Left ventricle myocardium superior (tissue), 1 donor: ENCODE measurements at regions not wholly inside any gene's neighbourhood (a gene's known extent, or its start where the extent isn't known, plus 50 kb on each side); places are given as distances from the start of the nearest gene placed in this dataset.
"Not testable (repeated sequence)": the region's sequence is repeated elsewhere in the genome, so short reads cannot be mapped to it uniquely, and the experiment has no call there.

Experiments
- ATAC-seq: fragments of 200-7000 bp; cut with Tn5 transposase; one replicate; pipeline ENCODE4 v1.9.1; 2020; ENCODE audit warnings: mild to moderate bottlenecking, moderate library complexity
- DNase-seq: peaks from one replicate; pipeline ENCODE4 v3.0.0-alpha.2; 2020
- intact Hi-C: fragments of 100-400 bp; cut with micrococcal nuclease; formaldehyde crosslinking; loops from one replicate; pipeline ENCODE4 v1.11.0; 2022
- donor health status: DM: no; HTN: yes; CAD: no; lungs with severe emphysema.

DNA sequence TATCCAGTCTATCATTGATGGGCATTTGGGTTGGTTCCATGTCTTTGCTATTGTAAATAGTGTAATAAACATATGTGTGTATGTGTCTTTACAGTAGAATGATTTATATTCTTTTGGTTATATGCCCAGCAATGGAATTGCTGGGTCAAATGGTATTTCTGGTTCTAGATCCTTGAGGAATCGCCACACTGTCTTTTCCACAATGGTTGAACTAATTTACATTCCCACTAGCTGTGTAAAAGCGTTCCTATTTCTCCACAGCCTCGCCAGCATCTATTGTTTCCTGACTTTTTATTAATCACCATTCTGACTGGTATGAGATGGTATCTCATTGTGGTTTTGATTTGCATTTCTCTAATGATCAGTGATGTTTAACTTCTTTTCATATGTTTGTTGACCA is 152.7 kb downstream of the CAPZA3 start:
- intact Hi-C loops, DNase-seq, ATAC-seq: not testable (repeated sequence)

DNA sequence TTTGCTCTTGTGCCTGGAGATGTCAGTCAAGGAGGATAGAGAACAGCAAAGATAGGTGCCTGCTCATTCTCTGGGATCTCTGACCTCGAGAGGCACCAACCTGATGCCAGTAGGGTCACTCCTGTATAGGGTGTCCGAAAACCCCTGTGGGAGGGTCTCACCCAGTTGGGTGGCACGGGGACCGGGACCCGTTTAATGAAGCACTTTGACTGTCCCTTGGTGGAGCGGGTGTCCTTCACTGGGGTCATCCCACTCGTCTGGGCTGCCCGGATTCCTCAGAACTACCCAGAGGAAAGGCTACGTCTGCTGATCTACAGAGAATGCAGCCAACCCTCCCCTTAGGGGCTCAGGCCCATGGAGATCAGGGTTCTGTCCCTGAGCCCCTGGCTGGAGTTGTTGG is 157.6 kb downstream of the CAPZA3 start:
- intact Hi-C loops = no loop called here
- no peak for ATAC-seq
- DNase-seq = peak; percentile 24

DNA sequence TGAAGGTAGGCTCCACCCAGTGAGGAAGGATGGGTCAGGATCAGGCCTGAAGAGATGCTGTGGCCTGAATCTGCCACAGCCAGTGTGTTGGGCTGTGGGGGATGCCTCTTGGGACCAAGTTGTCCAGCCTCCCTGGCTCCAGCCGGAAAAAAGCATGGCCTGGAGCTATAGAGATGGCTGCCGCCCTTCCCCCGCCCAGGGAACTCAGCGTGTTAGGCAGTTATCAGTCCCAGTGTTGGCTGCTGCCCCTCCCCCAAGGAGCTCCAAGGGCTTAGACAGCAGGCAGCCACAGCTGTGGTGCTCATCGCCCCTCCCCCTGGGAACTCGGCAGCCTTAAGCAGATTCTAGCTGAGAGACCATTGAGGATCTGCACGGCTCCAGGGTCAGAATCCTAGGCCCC is 158.0 kb downstream of the CAPZA3 start:
- peak; percentile 81 for DNase-seq
- peak; percentile 68 for ATAC-seq
- intact Hi-C loops = no loop called here

DNA sequence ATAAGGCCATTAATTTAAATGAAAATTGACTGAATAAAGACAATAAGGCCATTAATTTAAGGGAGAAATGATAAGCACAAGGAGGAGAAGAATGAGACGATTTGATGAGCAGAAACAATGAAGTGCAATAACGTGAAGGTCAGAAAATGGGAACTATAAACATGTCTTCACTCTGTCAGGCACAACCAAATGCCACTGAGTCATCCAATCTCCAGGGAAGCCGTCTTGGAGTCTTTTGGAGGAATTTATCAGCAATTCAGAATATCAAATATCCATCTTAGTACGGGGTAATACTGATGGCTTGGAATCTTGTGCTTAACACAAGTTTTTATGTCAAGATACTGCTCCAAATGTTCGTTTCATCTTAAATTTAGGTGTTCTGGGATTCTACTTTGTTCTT is 159.9 kb downstream of the CAPZA3 start:
- ATAC-seq (no peak), DNase-seq (no peak)
- intact Hi-C loops = no loop called here

DNA sequence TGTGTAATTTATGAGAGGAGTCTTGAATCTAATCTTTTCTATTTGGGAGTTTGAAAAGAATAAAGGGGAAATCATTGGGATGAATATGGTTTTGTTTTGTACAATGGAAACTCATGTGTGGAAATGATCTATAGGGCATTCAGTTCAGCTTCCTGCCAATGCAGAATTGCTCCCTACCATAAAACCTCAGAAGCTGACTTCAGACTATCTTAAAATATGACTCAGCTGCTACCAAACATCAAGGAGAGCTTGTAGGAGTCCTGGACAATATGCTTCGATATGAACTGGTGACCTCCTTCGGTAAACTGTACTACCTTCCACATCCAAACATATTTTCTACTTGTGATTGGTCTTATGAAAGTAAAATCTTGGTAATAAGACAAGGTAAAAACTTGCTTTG is 160.6 kb downstream of the CAPZA3 start:
- DNase-seq (no peak), ATAC-seq (no peak)
- intact Hi-C loops = no loop called here

DNA sequence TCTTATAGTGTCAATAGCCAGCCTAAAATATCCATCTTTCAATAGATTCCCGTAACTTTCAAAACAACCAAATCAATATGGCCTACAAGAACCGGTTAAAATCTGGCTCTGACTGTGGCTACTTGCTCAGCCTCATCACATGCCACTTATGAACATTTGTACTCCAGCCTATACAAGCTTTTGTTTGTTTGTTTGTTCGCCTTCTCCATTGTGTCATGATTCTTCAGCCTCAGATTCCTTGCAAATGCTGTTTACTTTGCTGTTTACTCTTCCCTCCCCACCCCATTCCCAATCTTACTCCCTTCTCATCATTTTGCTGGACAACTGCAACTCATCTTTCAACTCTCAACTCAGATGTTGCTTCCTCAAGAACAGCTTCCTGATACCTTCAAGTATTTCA is 161.2 kb downstream of the CAPZA3 start:
- no peak for DNase-seq
- ATAC-seq = no peak
- intact Hi-C loops = no loop called here

DNA sequence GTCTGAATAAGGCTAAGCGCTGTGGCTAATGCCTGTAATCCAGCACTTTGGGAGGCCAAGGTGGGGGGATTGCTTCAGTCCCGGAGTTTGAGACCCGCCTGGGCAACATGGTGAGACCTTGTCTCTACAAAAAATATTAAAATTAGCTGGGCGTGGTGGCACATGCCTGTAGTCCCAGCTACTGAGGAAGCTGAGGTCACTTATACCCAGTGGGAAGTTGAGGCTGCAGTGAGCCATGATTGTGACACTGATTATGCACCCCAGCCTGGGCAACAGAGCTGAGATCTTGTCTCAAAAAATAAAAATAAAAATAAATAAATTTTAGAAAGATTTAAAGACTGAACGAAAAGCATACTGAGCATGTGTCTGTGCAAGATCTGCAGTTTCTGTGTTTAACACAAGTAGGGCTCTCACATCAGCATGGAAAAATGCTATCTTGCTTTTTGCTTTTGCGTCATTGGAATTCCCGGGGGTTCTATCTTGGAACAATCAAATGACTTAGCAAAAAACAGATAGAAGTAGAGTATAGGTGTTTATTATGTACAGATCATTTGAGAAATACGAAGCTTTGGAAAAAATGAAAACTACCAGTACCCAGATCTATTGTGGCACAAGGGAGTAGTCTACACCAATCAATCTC is 161.9 kb downstream of the CAPZA3 start:
- peak; percentile 74 for ATAC-seq
- DNase-seq = no peak
- intact Hi-C loops = no loop called here

DNA sequence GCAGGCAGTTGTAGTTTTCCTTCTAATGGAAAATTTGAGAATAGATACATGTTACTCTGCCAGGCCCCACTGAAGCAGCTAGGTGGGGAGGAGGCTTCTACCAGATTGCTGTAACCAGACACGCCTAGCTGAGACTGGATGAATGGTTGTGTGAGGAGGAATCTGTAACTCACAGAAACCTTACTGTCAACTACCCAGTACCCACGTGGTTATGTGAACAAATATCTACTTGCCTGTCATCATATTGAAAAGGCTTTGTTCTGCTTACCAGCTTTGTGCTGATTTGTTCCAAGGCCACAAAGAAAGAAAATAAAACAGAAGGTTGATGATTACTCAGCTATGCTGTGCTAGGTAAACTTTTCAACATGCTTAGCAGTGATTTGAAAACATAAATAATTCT is 167.2 kb downstream of the CAPZA3 start:
- intact Hi-C loops = no loop called here
- DNase-seq = no peak

DNA sequence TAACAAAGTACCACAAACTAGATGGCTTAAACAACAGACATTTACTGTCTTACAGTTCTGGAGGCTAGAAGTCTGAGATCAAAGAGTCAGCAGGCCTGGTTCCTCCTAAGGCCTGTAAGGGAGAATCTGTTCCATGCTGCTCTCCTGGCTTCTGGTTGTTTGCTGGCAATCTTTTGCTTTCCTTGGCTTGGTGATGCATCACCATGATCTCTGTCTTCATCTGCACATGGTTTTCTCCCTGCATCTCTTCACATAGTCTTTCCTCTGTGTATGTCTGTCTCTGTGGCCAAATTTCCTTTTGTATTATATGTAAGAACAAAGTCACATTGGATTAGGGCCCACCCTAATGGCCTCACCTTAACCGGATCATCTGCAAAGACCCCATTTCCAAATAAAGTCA is 168.5 kb downstream of the CAPZA3 start:
- ATAC-seq = peak; percentile 57
- DNase-seq = no peak
- intact Hi-C loops = no loop called here

More for the DNA sequence above, 167.2 kb downstream of the CAPZA3 start:
- no peak for ATAC-seq

DNA sequence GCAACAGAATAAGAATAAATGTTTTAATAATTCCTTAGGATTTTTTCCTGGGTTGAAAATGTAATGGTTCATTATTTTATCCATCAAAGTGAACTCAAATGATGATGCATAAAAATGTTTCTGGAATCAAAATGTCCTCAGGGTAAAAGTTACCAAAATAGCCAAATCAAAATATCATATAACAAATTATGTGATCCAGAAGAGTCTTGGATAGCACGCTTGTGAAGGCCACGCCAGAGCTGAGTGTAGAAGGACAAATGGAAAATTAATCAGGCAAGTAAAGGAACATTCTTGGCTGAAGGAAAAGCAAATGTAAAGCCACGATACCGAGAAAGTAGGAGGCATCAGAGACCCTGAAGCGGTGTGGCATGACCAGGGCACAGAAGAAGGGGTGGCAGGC is 169.2 kb downstream of the CAPZA3 start:
- DNase-seq = no peak
- ATAC-seq = peak; percentile 57
- intact Hi-C loops = no loop called here

DNA sequence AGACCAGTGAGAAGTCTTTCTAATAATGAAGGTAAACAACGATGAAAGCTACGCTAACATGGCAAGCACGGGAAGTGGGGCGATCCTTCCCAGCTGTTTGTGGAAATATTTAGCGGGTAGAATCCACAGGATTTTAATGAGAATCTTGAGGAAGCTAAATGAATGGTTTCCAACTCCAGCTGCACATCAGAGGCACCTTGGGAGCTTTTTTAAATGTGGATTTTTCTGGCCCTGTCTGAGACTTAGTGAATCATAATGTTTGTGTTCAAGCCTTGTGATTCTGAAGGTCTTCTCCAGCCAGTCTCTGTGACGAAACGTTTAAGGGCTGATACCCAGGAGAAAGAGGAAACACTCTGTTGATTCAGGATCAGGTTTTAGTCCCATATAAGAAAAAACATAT is 169.8 kb downstream of the CAPZA3 start:
- DNase-seq (no peak), ATAC-seq (peak; percentile 90)
- intact Hi-C loops = no loop called here

DNA sequence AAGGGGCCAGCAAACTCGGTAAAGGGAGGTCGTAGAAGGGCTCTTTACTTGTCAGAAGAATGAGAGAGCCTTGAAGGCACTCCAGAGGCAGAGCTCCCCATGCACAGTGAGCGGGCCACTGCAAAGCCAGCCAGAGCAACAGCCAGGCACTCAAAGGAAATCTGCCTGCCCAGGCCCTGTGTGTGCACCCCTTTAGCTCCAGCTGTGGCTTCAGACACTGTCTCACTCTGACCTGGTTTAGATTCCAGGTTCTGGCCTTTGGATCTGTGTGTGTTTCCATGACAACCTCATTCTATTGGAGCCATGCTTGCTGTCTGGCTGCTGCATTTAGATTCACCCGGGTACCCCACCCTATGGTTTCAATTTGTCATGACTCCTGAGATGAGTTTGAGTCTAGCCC is 170.3 kb downstream of the CAPZA3 start:
- ATAC-seq = peak; percentile 69
- intact Hi-C loops = no loop called here

DNA sequence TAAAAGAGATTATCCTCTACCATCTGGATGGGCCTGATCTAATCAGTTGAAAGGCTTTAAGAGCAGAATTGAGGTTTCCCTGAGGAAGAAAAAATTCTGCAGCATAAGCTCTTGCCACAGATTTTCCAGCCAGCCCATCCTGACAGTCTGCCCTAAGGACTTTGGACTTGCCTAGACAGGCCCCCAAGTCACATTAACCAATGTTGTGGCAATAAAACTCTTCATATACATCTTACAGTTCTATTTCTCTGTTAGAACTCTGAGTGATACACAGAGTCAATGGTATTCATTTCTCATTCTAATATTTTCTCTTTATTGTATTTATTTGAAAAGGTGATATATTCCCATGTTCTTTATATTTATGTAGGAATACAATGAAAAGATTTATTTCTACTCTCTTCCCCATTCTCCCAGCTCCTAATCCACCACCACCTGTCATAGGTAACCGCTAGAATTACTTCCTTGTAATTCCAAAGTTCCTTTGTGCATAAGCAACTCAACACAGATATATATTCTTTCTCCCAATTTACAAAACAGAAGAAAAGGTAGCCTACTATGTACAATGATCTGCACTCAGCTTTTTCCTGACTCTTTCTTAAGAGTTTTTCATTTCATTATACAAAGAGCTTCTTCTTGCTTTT is 182.1 kb downstream of the CAPZA3 start:
- ATAC-seq (no peak), DNase-seq (no peak)
- intact Hi-C loops = no loop called here

More for the DNA sequence above, 170.3 kb downstream of the CAPZA3 start:
- peak; percentile 34 for DNase-seq

DNA sequence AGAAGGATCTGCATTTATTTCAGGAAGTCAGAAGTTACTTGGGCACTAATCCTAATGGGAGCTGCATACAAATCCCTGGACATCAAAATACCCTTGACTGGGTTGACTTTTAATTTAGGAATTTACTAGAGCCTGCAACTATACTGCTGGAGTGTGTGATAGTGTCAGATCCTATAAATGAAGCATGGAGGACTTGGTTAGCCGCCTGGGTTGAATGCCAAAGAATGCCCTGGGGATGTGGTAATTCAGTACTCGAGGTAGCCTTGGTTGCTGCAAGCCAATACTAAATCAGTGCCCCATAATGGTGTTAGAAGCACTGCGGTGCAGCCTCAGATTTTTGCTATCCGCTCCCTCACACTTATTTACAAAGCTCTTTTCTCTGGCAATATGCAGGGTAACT is 184.9 kb downstream of the CAPZA3 start:
- intact Hi-C loops = no loop called here
- no peak for DNase-seq
- ATAC-seq = no peak

DNA sequence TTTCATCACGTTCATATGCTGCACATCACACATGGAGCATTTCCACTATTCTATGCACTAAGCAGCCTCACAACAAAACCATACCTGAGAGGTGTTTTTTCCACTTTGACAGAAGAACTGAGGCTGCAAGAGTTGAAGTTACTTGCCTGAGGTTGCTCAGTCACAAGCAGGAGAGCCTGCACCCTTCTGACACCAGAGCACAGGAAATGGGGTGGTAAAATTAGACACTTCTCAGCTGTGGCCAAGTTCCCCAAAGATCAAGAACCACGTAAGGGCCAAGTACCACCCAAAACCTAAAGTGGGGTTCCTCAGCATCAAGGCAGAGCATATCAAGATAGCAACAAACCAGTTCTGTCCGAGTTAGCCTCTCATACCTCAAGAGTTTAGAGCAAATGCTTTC is 185.8 kb downstream of the CAPZA3 start:
- ATAC-seq = no peak
- intact Hi-C loops = no loop called here
- no peak for DNase-seq

DNA sequence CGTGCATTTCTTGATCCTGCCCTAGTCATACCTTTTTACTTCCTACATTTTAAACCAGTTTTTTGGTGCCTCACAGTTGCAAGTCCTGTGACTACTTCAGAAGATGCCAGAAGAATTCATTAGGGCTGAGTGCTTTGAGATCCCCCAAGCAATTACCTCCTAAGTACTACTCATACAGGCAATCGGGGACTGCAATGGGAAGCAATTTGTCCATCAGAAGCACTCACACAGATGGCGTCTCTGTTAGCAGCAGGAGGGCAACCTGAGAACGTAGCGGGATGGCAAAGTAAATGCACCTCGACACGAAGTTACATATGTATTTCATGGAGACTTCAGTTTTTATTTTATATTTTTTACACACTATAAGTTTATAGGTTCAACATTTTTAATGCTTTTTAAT is 188.3 kb downstream of the CAPZA3 start:
- ATAC-seq (no peak), DNase-seq (no peak)
- intact Hi-C loops = no loop called here

DNA sequence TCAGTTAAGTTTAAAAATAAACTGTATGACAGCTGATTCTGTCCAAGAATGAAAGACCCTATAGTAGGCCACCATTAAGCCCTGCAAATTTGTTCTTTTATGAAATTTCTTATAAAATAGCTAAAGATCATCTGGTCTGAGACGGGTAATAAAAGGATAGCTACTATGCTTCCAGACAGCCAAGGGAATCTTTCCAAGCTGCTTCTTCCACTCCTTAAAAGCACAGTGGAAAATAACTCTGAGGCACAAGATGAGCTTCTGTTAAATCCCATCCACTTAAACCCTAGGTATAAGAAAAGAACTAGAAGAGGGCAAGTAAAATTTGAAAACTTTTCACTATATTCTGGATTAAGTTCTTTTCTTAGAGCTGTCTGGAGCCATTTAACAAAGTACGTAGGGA is 194.3 kb downstream of the CAPZA3 start:
- intact Hi-C loops = no loop called here
- ATAC-seq (no peak), DNase-seq (no peak)

DNA sequence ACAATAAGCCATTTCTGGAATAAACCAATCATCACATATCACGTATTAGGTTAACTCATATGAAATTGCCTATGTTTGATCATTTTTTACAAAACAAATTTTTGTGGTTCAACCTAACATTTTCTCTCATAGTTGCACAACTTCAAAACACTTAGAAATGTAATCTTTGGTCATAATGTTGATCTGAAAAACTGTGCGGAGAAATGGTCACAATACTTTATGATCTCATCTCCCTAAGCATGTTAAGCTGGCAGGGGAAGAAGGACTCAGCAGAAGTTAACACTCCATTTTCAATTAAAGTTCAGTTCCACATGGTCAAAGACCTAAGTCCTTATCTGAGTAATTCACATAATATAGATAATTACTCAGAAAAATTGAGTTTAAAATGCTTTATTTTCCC is 194.8 kb downstream of the CAPZA3 start:
- ATAC-seq (no peak), DNase-seq (no peak)
- intact Hi-C loops = no loop called here

DNA sequence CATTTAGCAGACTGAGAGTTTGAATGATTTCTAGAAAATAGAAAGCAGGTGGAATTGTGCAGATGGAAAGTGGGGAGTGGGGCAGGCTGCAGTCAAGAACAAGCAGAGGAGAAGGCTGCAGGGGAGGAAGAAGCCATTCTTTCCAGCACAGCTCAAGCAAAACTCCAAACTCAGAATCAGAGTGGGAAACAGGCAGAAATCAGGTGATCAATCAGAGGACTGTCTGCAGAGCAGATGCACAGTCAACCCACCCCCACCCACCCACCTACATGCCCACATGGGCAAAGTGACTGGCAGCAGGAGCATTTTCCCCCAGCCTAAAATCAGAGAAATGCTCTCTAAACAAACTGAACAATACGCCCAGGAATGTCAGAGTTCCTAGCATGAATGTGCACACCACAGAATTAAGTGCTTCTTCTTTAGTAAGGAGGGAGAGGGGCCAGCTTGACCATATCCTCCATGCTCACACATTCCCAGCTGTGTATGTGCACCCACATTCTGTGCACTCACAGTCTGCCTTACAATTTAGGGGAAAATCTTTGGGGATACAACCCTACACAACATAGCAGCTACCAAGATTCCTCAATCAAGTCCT is 194.1 kb upstream of the PLEKHA5 start:
- DNase-seq (no peak), ATAC-seq (no peak)
- intact Hi-C loops = no loop called here

DNA sequence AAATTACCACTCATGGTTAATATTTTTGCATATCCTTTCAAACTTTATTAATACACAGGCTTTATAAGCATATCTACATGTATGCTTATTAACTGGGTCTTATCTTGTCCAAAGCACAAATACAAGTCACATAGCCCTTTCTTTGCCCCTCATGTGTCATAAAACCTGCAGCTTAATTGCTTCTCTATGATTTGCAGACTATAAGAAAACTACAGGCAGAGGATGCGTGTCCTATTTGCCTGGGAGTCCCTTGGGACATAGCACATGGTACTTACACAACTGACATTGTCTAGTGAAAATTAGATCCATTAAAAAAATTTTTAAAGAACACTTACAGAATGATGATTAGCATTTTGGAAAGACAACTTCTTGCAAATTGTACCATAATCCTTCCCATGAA is 190.5 kb upstream of the PLEKHA5 start:
- intact Hi-C loops = no loop called here
- DNase-seq (no peak), ATAC-seq (no peak)

DNA sequence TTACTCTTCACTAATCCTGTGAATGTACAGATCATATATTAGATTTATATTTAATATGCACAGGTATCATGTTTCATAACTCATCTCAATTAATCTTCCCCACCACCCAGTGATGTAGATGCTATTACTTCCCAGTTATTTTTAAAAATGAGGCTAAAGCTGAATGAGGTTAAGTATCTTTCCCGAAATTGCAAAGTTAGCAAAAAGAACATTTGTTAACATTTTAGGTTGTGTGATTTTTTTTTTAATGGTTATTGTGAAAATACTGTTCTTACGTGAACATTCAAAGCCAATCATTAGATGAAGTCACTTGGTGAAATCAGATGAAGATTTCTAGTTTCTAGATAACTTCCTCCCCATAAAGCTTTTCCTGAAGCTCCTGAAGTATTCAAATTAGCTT is 186.9 kb upstream of the PLEKHA5 start:
- intact Hi-C loops = no loop called here
- DNase-seq = no peak
- ATAC-seq = no peak
